ENCODE measurements at regions not wholly inside any gene's neighbourhood (a gene's known extent, or its start where the extent isn't known, plus 50 kb on each side); places are given as distances from the start of the nearest gene placed in this dataset.

GRCh38 chr1:219676012-219676765 lies 63.3 kb upstream of the ZC3H11B start:
- no peak for TF ChIP-seq POLR2AphosphoS5 (IDR thresholded peaks at IDR 0.05; ENCODE audit: low read depth, low read length)
- TF ChIP-seq MXI1 (IDR thresholded peaks at IDR 0.05; ENCODE audit: low read depth, low read length) = no peak

All from SK-N-SH (cell line).